B cell (primary cell): ENCODE measurements at regions not wholly inside any gene's neighbourhood (a gene's known extent, or its start where the extent isn't known, plus 50 kb on each side); places are given as distances from the start of the nearest gene placed in this dataset.

Source experiments
- ATAC-seq: fragments of 200-7000 bp; cut with Tn5 transposase; one replicate; pipeline ENCODE4 v1.10.0; 2021; ENCODE audit warnings: low read depth, mild to moderate bottlenecking, moderate number of reproducible peaks, moderate library complexity
- CTCF ChIA-PET: fragments of 350-600 bp; sonication (Branson Sonifier 250); formaldehyde crosslinking; loops from one replicate; lab custom pipeline; 2021; ENCODE audit warnings: antibody characterized with exemption, inconsistent platforms; lab: Charles Lee
- POLR2A ChIA-PET: fragments of 350-600 bp; sonication (Branson Sonifier 250); formaldehyde crosslinking; loops from one replicate; lab custom pipeline; 2021; ENCODE audit warnings: antibody characterized with exemption; lab: Charles Lee
- DNase-seq: peaks from one replicate; pipeline ENCODE4 v3.0.0; 2013
- H2AFZ ChIP-seq: 2 replicates; pipeline ENCODE4 v1.6.1; 2012; ENCODE audit warnings: mild to moderate bottlenecking, low read depth, low read length; ENCODE audit not compliant: insufficient read depth, poor library complexity, severe bottlenecking
- H3K27ac ChIP-seq, 2 donors: 1 replicate in 1 of 2; 2 replicates in 1 of 2; pipeline ENCODE4 v1.5.1; 2012 to 2013; ENCODE audit warnings: low read length in 2 of 2, mild to moderate bottlenecking in 2 of 2, moderate library complexity in 1 of 2
- H3K27me3 ChIP-seq, 4 experiments: fragments of 200-600 bp in 1 of 4; sonication (generic) in 1 of 4; replicated peaks in 1 of 4; 1 replicate in 2 of 4; 2 replicates in 2 of 4; pipeline versions ENCODE4 v1.6.1 to v1.7.0; 2013 to 2016; ENCODE audit warnings: low read length in 3 of 4, mild to moderate bottlenecking in 2 of 4, mixed read lengths in 1 of 4, moderate library complexity in 1 of 4; ENCODE audit not compliant: insufficient read depth in 4 of 4, control insufficient read depth in 3 of 4; ENCODE audit errors: control extremely low read depth in 1 of 4
- H3K36me3 ChIP-seq, 2 experiments: replicated peaks in 1 of 2; 1 replicate in 1 of 2; 2 replicates in 1 of 2; pipeline versions ENCODE4 v1.6.1 to v1.7.1; 2013; ENCODE audit warnings: low read length in 1 of 2; ENCODE audit not compliant: insufficient read depth in 2 of 2, control insufficient read depth in 1 of 2; ENCODE audit errors: control extremely low read depth in 1 of 2, extremely low read depth in 1 of 2
- H3K4me1 ChIP-seq, 2 donors: fragments of 200-600 bp in 1 of 2; sonication (generic) in 1 of 2; 1 replicate in 1 of 2; 2 replicates in 1 of 2; pipeline versions ENCODE4 v1.5.1 to v1.6.1; 2013 to 2017; ENCODE audit warnings: low read length in 2 of 2; ENCODE audit not compliant: control insufficient read depth in 2 of 2, insufficient read depth in 2 of 2
- H3K4me2 ChIP-seq: replicated peaks from 2 replicates; pipeline ENCODE3; 2012; ENCODE audit warnings: mild to moderate bottlenecking, low read depth, low read length; ENCODE audit not compliant: poor library complexity, severe bottlenecking
- H3K4me3 ChIP-seq, 5 experiments: fragments of 200-600 bp in 1 of 5; sonication (generic) in 1 of 5; 1 replicate in 3 of 5; 2 replicates in 2 of 5; pipeline versions ENCODE4 v1.5.1 to v1.7.0; 2011 to 2016; ENCODE audit warnings: low read length in 4 of 5, mild to moderate bottlenecking in 4 of 5, low read depth in 2 of 5, control low read depth in 1 of 5, moderate library complexity in 1 of 5; ENCODE audit not compliant: insufficient read depth in 1 of 5; ENCODE audit errors: control extremely low read depth in 1 of 5, extremely low read depth in 1 of 5
- H3K79me2 ChIP-seq: fragments of 200-600 bp; sonication (generic); one replicate; pipeline ENCODE4 v1.6.0; 2016; ENCODE audit warnings: low read length; ENCODE audit not compliant: control insufficient read depth, insufficient read depth
- H3K9ac ChIP-seq: fragments of 200-600 bp; sonication (generic); 2 replicates; pipeline ENCODE4 v1.6.1; 2017; ENCODE audit warnings: mild to moderate bottlenecking, low read length, moderate library complexity
- H3K9me3 ChIP-seq, 3 donors: one replicate each; pipeline versions ENCODE4 v1.6.1 to v1.7.1; 2013; ENCODE audit warnings: low read length in 2 of 3; ENCODE audit not compliant: control insufficient read depth in 2 of 3, insufficient read depth in 1 of 3; ENCODE audit errors: control extremely low read depth in 1 of 3
- H4K20me1 ChIP-seq: 2 replicates; pipeline ENCODE4 v1.6.0; 2012; ENCODE audit warnings: mild to moderate bottlenecking, low read length; ENCODE audit not compliant: insufficient read depth, control insufficient read depth, poor library complexity, severe bottlenecking
- H3K27ac Mint-ChIP-seq: one replicate; pipeline ENCODE4 v1.8.0; 2021; ENCODE audit warnings: mixed read lengths
- H3K27me3 Mint-ChIP-seq: one replicate; pipeline ENCODE4 v1.8.0; 2021; ENCODE audit warnings: mixed read lengths
- H3K4me1 Mint-ChIP-seq: one replicate; pipeline ENCODE4 v1.8.0; 2021; ENCODE audit warnings: mixed read lengths
- H3K4me3 Mint-ChIP-seq: one replicate; pipeline ENCODE4 v1.8.0; 2021; ENCODE audit warnings: mixed read lengths
- H3K9me3 Mint-ChIP-seq: one replicate; pipeline ENCODE4 v1.8.0; 2022; ENCODE audit warnings: mixed read lengths; ENCODE audit not compliant: insufficient read depth
- CTCF ChIP-seq: fragments of 200-600 bp; IDR thresholded peaks from one replicate; pipeline ENCODE4 v1.8.0; 2022; ENCODE audit warnings: antibody characterized with exemption, mild to moderate bottlenecking
- EZH2 ChIP-seq: IDR thresholded peaks from 2 replicates; pipeline ENCODE4 v1.6.1; 2012; ENCODE audit warnings: borderline replicate concordance, low read depth, mild to moderate bottlenecking, moderate library complexity, low read length; ENCODE audit not compliant: insufficient read depth, poor library complexity, severe bottlenecking
- WGBS: methylation state at CpG from one replicate; pipeline ENCODE4 v1.1.5; 2013; ENCODE audit warnings: missing lambda C conversion rate; ENCODE audit not compliant: insufficient coverage; 5-methylcytosine and 5-hydroxymethylcytosine counted together
- intact Hi-C: fragments of 100-400 bp; cut with micrococcal nuclease; formaldehyde crosslinking; loops from one replicate; pipeline ENCODE4 v1.10.0; 2022

GRCh38 chr5:54619731-54620130 is 102.2 kb downstream of the SNX18 start:
- no peak for TF ChIP-seq CTCF
- no peak for TF ChIP-seq EZH2
- Histone ChIP-seq H3K9me3 (peaks cover 0 to 5% (median 0%) of the 10 kb centered on the region in 3 donors), H3K36me3 (no peaks in the 10 kb centered on the region), H2AFZ (no peak overlapping the region), H3K4me1 (peaks cover 12% of the 10 kb centered on the region in 2 donors), H3K27me3 (no peaks in the 10 kb centered on the region), H4K20me1 (no peaks in the 10 kb centered on the region), H3K4me3 (no peak overlapping the region), H3K4me2 (no peak overlapping the region), H3K9ac (no peak overlapping the region), H3K79me2 (no peaks in the 10 kb centered on the region), H3K27ac (no peak overlapping the region)
- DNase-seq (no peak), ATAC-seq (no peak)
- Mint-ChIP-seq H3K27me3 (no peaks in the 10 kb centered on the region), H3K9me3 (peaks cover 2% of the 10 kb centered on the region), H3K4me3 (no peak overlapping the region), H3K4me1 (peaks cover 45% of the 10 kb centered on the region), H3K27ac (no peak overlapping the region)
- no CpG with 5 or more reads among the region's 2 CpGs for WGBS
- POLR2A ChIA-PET = no interaction called here
- CTCF ChIA-PET = interaction anchor here (1.2 kb wide), 2 partner anchors 9 to 21 kb away, joined by 4 read pairs; no protein-coding TSS in a partner anchor
- intact Hi-C loops = no loop called here

- WGBS = 92% methylated on average over 7 of the region's 8 CpGs
- peak overlapping the region; percentile 64 for H3K27ac Mint-ChIP-seq
- Histone ChIP-seq H3K36me3 (no peaks in the 10 kb centered on the region), H2AFZ (no peak overlapping the region), H3K27ac (no peak overlapping the region), H3K4me1 (peaks cover 7 to 10% of the 10 kb centered on the region in 2 donors), H3K9ac (no peak overlapping the region), H3K4me3 (no peak overlapping the region), H3K27me3 (no peaks in the 10 kb centered on the region), H3K9me3 (peaks cover 0 to 5% (median 0%) of the 10 kb centered on the region in 3 donors), H3K4me2 (no peak overlapping the region), H4K20me1 (no peaks in the 10 kb centered on the region), H3K79me2 (no peaks in the 10 kb centered on the region)
- H3K27me3 Mint-ChIP-seq = no peaks in the 10 kb centered on the region
- H3K9me3 Mint-ChIP-seq = peaks cover 2% of the 10 kb centered on the region
- no peak for DNase-seq
- POLR2A ChIA-PET = no interaction called here
- intact Hi-C loops = no loop called here
- H3K4me3 Mint-ChIP-seq = no peak overlapping the region
- CTCF ChIA-PET = interaction anchor here (0.7 to 1.9 kb wide), 3 partner anchors 21 to 99 kb away, joined by 3 to 4 read pairs (median 3); partner anchors contain the start of gene SNX18
- no peak for ATAC-seq
- peaks cover 44% of the 10 kb centered on the region for H3K4me1 Mint-ChIP-seq
- TF ChIP-seq CTCF = no peak
- no peak for TF ChIP-seq EZH2
These were observed 99.1 kb downstream of the SNX18 start for GRCh38 chr5:54616518-54617220.
